Vagina (tissue), 2 donors: ENCODE measurements at regions not wholly inside any gene's neighbourhood (a gene's known extent, or its start where the extent isn't known, plus 50 kb on each side); places are given as distances from the start of the nearest gene placed in this dataset.

Experiments used
- POLR2A ChIP-seq, 2 donors: fragments of 450-650 bp; IDR thresholded peaks; one replicate each; pipeline ENCODE4 v1.6.1; 2017; ENCODE audit warnings: antibody characterized with exemption in 2 of 2, mild to moderate bottlenecking in 2 of 2, moderate library complexity in 2 of 2
- POLR2AphosphoS5 ChIP-seq, 2 donors: sonication (generic); formaldehyde crosslinking; IDR thresholded peaks; one replicate each; pipeline ENCODE4 v1.9.0; 2017; ENCODE audit warnings: antibody characterized with exemption in 2 of 2, mild to moderate bottlenecking in 2 of 2, low read depth in 1 of 2; ENCODE audit not compliant: insufficient read depth in 1 of 2
- TF ChIP-seq, protein P1 (sequence below), 3 experiments: fragments of 450-650 bp in 2 of 3; fragments of 200-600 bp in 1 of 3; sonication (generic) in 1 of 3; IDR thresholded peaks; one replicate each; pipeline ENCODE4 v1.5.1; 2017 to 2019; ENCODE audit warnings: antibody characterized with exemption in 3 of 3, mild to moderate bottlenecking in 2 of 3, moderate library complexity in 2 of 3

DNA sequence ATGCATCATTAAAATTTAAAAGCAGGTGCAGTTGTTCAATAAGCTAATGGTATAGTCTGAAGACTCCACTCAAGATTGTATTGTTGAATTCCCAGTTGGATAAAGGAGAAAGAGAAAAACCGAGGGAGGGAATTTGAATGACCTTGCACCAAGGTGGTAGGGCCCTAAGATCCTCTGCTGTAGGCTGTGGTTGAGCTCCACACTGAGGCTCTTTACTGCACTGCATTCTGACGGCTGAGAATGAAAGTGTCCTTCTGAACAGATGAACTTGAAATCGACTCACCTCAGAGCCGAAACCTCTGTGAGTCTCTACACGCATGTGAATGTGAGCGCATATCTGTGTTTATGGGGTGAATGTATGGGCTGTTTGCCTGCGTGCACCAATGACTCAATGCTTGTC lies 388.9 kb upstream of the DACH1 start:
- no peak for TF ChIP-seq POLR2A (IDR thresholded peaks at IDR 0.05)
- TF ChIP-seq POLR2AphosphoS5 (IDR thresholded peaks at IDR 0.05; ENCODE audit: insufficient read depth in 1 of 2, low read depth in 1 of 2), result no peak
- TF ChIP-seq, protein P1, sequence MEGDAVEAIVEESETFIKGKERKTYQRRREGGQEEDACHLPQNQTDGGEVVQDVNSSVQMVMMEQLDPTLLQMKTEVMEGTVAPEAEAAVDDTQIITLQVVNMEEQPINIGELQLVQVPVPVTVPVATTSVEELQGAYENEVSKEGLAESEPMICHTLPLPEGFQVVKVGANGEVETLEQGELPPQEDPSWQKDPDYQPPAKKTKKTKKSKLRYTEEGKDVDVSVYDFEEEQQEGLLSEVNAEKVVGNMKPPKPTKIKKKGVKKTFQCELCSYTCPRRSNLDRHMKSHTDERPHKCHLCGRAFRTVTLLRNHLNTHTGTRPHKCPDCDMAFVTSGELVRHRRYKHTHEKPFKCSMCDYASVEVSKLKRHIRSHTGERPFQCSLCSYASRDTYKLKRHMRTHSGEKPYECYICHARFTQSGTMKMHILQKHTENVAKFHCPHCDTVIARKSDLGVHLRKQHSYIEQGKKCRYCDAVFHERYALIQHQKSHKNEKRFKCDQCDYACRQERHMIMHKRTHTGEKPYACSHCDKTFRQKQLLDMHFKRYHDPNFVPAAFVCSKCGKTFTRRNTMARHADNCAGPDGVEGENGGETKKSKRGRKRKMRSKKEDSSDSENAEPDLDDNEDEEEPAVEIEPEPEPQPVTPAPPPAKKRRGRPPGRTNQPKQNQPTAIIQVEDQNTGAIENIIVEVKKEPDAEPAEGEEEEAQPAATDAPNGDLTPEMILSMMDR (IDR thresholded peaks at IDR 0.05), result no peak
